CD14-positive monocyte (primary cell): ENCODE measurements at regions not wholly inside any gene's neighbourhood (a gene's known extent, or its start where the extent isn't known, plus 50 kb on each side); places are given as distances from the start of the nearest gene placed in this dataset.
"Not testable (repeated sequence)": the region's sequence is repeated elsewhere in the genome, so short reads cannot be mapped to it uniquely, and the experiment has no call there.

Experiments used
- DNase-seq, 3 donors: peaks; one replicate each; pipeline ENCODE4 v3.0.0-alpha.2; 2011 to 2022
- H2AFZ ChIP-seq: 2 replicates; pipeline ENCODE4 v1.6.0; 2012; ENCODE audit warnings: mild to moderate bottlenecking, low read depth, low read length, inconsistent platforms; ENCODE audit not compliant: insufficient read depth, poor library complexity, severe bottlenecking
- H3K27ac ChIP-seq, 2 donors: 1 replicate in 1 of 2; 2 replicates in 1 of 2; pipeline ENCODE4 v1.5.1; 2012 to 2013; ENCODE audit warnings: low read length in 2 of 2, control low read depth in 1 of 2, inconsistent platforms in 1 of 2, low read depth in 1 of 2, mild to moderate bottlenecking in 1 of 2
- H3K27me3 ChIP-seq, 2 donors: one replicate each; pipeline versions ENCODE4 v1.6.0 to v1.6.1; 2011 to 2013; ENCODE audit warnings: low read length in 2 of 2; ENCODE audit not compliant: control insufficient read depth in 2 of 2, insufficient read depth in 2 of 2
- H3K36me3 ChIP-seq, 2 donors: replicated peaks in 1 of 2; 1 replicate in 1 of 2; 2 replicates in 1 of 2; pipeline versions ENCODE4 v1.5.1 to v1.6.1; 2012 to 2013; ENCODE audit warnings: low read length in 2 of 2, control low read depth in 1 of 2, inconsistent platforms in 1 of 2, mild to moderate bottlenecking in 1 of 2; ENCODE audit not compliant: insufficient read depth in 2 of 2, control insufficient read depth in 1 of 2
- H3K4me1 ChIP-seq, 2 donors: 1 replicate in 1 of 2; 2 replicates in 1 of 2; pipeline versions ENCODE4 v1.5.1 to v1.6.1; 2012 to 2013; ENCODE audit warnings: low read length in 2 of 2, control low read depth in 1 of 2, inconsistent platforms in 1 of 2, mild to moderate bottlenecking in 1 of 2, moderate library complexity in 1 of 2; ENCODE audit not compliant: insufficient read depth in 2 of 2, control insufficient read depth in 1 of 2
- H3K4me2 ChIP-seq: replicated peaks from 2 replicates; pipeline ENCODE3; 2012; ENCODE audit warnings: low read length, moderate library complexity, mild to moderate bottlenecking; ENCODE audit not compliant: poor library complexity, severe bottlenecking; ENCODE audit errors: extremely low read depth
- H3K4me3 ChIP-seq, 3 experiments: fragments of 200-600 bp in 1 of 3; sonication (generic) in 1 of 3; replicated peaks in 1 of 3; 1 replicate in 2 of 3; 2 replicates in 1 of 3; pipeline ENCODE4 v1.5.1; 2011 to 2013; ENCODE audit warnings: low read length in 3 of 3, mild to moderate bottlenecking in 3 of 3, control low read depth in 2 of 3, low read depth in 2 of 3, inconsistent platforms in 1 of 3, moderate library complexity in 1 of 3
- H3K79me2 ChIP-seq: 2 replicates; pipeline ENCODE4 v1.6.0; 2012; ENCODE audit warnings: mild to moderate bottlenecking, control low read depth, inconsistent platforms, low read length, moderate library complexity; ENCODE audit not compliant: insufficient read depth
- H3K9ac ChIP-seq: 2 replicates; pipeline ENCODE4 v1.6.0; 2017; ENCODE audit warnings: low read length, mild to moderate bottlenecking; ENCODE audit not compliant: insufficient read depth, poor library complexity, severe bottlenecking
- H3K9me3 ChIP-seq, 2 donors: replicated peaks in 1 of 2; 1 replicate in 1 of 2; 2 replicates in 1 of 2; pipeline versions ENCODE4 v1.5.1 to v1.6.1; 2012 to 2013; ENCODE audit warnings: low read length in 2 of 2, control low read depth in 1 of 2; ENCODE audit not compliant: control insufficient read depth in 1 of 2, insufficient read depth in 1 of 2
- H4K20me1 ChIP-seq: 2 replicates; pipeline ENCODE4 v1.6.0; 2012; ENCODE audit warnings: mild to moderate bottlenecking, low read length, control low read depth, moderate library complexity; ENCODE audit not compliant: insufficient read depth
- H3K27ac Mint-ChIP-seq, 7 donors: one replicate each; pipeline ENCODE4 v1.8.0; 2020; ENCODE audit warnings: mild to moderate bottlenecking in 7 of 7, mixed read lengths in 7 of 7, moderate library complexity in 6 of 7, inconsistent platforms in 2 of 7
- H3K27me3 Mint-ChIP-seq, 3 donors: one replicate each; pipeline ENCODE4 v1.8.0; 2021 to 2022; ENCODE audit warnings: low read depth in 3 of 3, mild to moderate bottlenecking in 3 of 3, mixed read lengths in 3 of 3, moderate library complexity in 3 of 3, inconsistent platforms in 1 of 3
- H3K36me3 Mint-ChIP-seq, 2 donors: one replicate each; pipeline ENCODE4 v1.8.0; 2020; ENCODE audit warnings: mixed read lengths in 2 of 2, inconsistent platforms in 1 of 2, mild to moderate bottlenecking in 1 of 2
- H3K4me1 Mint-ChIP-seq: one replicate; pipeline ENCODE4 v1.8.0; 2020; ENCODE audit warnings: mild to moderate bottlenecking, mixed read lengths
- H3K4me3 Mint-ChIP-seq, 2 donors: one replicate each; pipeline ENCODE4 v1.8.0; 2020; ENCODE audit warnings: mild to moderate bottlenecking in 2 of 2, mixed read lengths in 2 of 2, moderate library complexity in 1 of 2
- H3K9me3 Mint-ChIP-seq, 7 donors: one replicate each; pipeline ENCODE4 v1.8.0; 2020 to 2022; ENCODE audit warnings: mixed read lengths in 7 of 7, mild to moderate bottlenecking in 6 of 7, moderate library complexity in 6 of 7, inconsistent platforms in 2 of 7
- WGBS: methylation state at CpG from one replicate; pipeline ENCODE4 v1.1.5; 2013; ENCODE audit warnings: missing lambda C conversion rate; ENCODE audit not compliant: insufficient coverage; 5-methylcytosine and 5-hydroxymethylcytosine counted together
- intact Hi-C, 2 donors: fragments of 100-400 bp; cut with micrococcal nuclease; formaldehyde crosslinking; loops; one replicate each; pipeline versions ENCODE4 v1.15.0 to v1.15.1; 2023
- TF ChIP-seq, protein P1 (sequence below): fragments of 200-600 bp; IDR thresholded peaks from one replicate; pipeline ENCODE4 v1.8.0; 2022; ENCODE audit warnings: antibody characterized with exemption, mild to moderate bottlenecking

DNA sequence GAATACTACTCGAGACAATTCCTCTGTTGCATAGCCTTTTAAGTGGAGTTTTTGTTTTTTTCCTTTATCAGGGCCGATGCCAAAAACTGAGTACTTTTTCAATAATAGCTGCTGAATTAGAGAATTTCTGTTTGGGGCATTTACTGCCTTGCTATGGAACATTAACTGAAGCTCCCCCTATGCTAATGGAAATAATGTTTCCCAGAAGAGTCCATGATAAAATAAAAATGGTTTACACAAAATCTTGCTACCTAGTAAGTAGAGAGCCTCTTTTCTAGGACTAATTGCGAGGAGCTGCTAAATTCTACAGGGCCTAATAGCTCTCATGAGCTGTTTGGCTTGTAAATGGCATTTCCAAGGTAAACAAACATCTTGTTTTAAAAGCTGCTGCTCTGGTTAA, 128.2 kb upstream of the MYO10 start:
- Mint-ChIP-seq H3K27me3 (peaks cover 2 to 8% (median 3%) of the 10 kb centered on the region in 3 donors), H3K9me3 (peaks cover 0 to 9% (median 7%) of the 10 kb centered on the region in 7 donors), H3K27ac (no peak overlapping the region), H3K4me1 (no peaks in the 10 kb centered on the region), H3K36me3 (no peaks in the 10 kb centered on the region), H3K4me3 (no peak overlapping the region)
- Histone ChIP-seq H3K27ac (no peak overlapping the region), H2AFZ (no peak overlapping the region), H3K9me3 (peaks cover 0 to 12% of the 10 kb centered on the region in 2 donors), H3K4me3 (no peak overlapping the region), H3K4me1 (no peaks in the 10 kb centered on the region), H3K9ac (no peak overlapping the region), H3K4me2 (no peak overlapping the region), H3K79me2 (no peaks in the 10 kb centered on the region), H4K20me1 (no peaks in the 10 kb centered on the region), H3K36me3 (no peaks in the 10 kb centered on the region), H3K27me3 (no peaks in the 10 kb centered on the region)
- 100% methylated on average over 1 of the region's 3 CpGs for WGBS
- no peak for DNase-seq
- TF ChIP-seq, protein P1, sequence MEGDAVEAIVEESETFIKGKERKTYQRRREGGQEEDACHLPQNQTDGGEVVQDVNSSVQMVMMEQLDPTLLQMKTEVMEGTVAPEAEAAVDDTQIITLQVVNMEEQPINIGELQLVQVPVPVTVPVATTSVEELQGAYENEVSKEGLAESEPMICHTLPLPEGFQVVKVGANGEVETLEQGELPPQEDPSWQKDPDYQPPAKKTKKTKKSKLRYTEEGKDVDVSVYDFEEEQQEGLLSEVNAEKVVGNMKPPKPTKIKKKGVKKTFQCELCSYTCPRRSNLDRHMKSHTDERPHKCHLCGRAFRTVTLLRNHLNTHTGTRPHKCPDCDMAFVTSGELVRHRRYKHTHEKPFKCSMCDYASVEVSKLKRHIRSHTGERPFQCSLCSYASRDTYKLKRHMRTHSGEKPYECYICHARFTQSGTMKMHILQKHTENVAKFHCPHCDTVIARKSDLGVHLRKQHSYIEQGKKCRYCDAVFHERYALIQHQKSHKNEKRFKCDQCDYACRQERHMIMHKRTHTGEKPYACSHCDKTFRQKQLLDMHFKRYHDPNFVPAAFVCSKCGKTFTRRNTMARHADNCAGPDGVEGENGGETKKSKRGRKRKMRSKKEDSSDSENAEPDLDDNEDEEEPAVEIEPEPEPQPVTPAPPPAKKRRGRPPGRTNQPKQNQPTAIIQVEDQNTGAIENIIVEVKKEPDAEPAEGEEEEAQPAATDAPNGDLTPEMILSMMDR, result no peak
- intact Hi-C loops, result no loop called here

GRCh38 chr5:17065458-17065857, 129.4 kb upstream of the MYO10 start:
- WGBS, result no CpG with 5 or more reads among the region's 3 CpGs
- Mint-ChIP-seq H3K9me3 (peaks cover 0 to 12% (median 7%) of the 10 kb centered on the region in 7 donors), H3K4me1 (no peaks in the 10 kb centered on the region), H3K27ac (no peak overlapping the region), H3K4me3 (no peak overlapping the region), H3K27me3 (peaks cover 1 to 3% (median 3%) of the 10 kb centered on the region in 3 donors), H3K36me3 (no peaks in the 10 kb centered on the region)
- Histone ChIP-seq H3K9me3 (peaks cover 0 to 12% of the 10 kb centered on the region in 2 donors), H3K9ac (no peak overlapping the region), H3K27ac (no peak overlapping the region), H3K36me3 (no peaks in the 10 kb centered on the region), H4K20me1 (no peaks in the 10 kb centered on the region), H3K27me3 (no peaks in the 10 kb centered on the region), H3K79me2 (no peaks in the 10 kb centered on the region), H2AFZ (no peak overlapping the region), H3K4me2 (no peak overlapping the region), H3K4me3 (no peak overlapping the region), H3K4me1 (no peaks in the 10 kb centered on the region)
- intact Hi-C loops, result no loop called here
- TF ChIP-seq, protein P1, result no peak
- no peak for DNase-seq

- DNase-seq, H3K27me3 ChIP-seq, H3K4me2 ChIP-seq, H3K4me3 Mint-ChIP-seq, H4K20me1 ChIP-seq, H3K36me3 Mint-ChIP-seq, H3K9ac ChIP-seq, H3K27ac ChIP-seq, intact Hi-C loops, H3K79me2 ChIP-seq, H3K27ac Mint-ChIP-seq, H3K4me3 ChIP-seq, H3K36me3 ChIP-seq, H3K27me3 Mint-ChIP-seq, H2AFZ ChIP-seq, H3K4me1 Mint-ChIP-seq, H3K4me1 ChIP-seq: not testable (repeated sequence)
- H3K9me3 Mint-ChIP-seq, result peaks cover 0 to 12% (median 7%) of the 10 kb centered on the region in 7 donors
- 90% methylated on average over 4 of the region's 5 CpGs for WGBS
- peaks cover 0 to 12% of the 10 kb centered on the region in 2 donors for H3K9me3 ChIP-seq
Measured at GRCh38 chr5:17066026-17066425, 129.9 kb upstream of the MYO10 start.
